ENCODE measurements at regions not wholly inside any gene's neighbourhood (a gene's known extent, or its start where the extent isn't known, plus 50 kb on each side); places are given as distances from the start of the nearest gene placed in this dataset.
"Not testable (repeated sequence)": the region's sequence is repeated elsewhere in the genome, so short reads cannot be mapped to it uniquely, and the experiment has no call there.

DNA sequence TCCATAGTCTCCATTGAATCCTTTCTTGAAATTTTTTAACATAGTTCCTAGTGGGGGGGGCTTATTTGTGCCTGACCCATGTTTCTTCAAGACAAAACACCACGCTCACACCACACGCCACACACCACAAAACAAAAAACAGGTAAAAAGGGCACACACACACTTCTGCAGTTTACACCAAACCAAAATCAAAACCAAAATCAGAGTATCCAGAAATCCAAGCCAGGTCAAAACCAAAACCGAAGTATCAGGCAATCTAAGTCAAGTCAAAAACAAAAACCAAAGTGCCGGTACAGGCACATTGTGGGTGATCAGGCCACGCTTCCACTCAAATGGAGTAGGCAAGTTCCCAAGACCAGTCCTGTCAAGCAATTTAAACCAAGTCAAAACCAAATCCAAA is 158.6 kb downstream of the PPIAL4G start:
- not testable (repeated sequence) for H3K27ac ChIP-seq (ENCODE audit: low read depth, low read length); H3K9ac ChIP-seq (ENCODE audit: low read length); H3K36me3 ChIP-seq (ENCODE audit: insufficient read depth, low read length); H3K4me1 ChIP-seq (ENCODE audit: insufficient read depth, low read length); H3K4me3 ChIP-seq (ENCODE audit: low read depth in 1 of 2, low read length in 2 of 2); H3K27me3 ChIP-seq (ENCODE audit: control insufficient read depth in 1 of 2, insufficient read depth in 2 of 2, low read length in 2 of 2); H3K9me3 ChIP-seq (ENCODE audit: low read length)

DNA sequence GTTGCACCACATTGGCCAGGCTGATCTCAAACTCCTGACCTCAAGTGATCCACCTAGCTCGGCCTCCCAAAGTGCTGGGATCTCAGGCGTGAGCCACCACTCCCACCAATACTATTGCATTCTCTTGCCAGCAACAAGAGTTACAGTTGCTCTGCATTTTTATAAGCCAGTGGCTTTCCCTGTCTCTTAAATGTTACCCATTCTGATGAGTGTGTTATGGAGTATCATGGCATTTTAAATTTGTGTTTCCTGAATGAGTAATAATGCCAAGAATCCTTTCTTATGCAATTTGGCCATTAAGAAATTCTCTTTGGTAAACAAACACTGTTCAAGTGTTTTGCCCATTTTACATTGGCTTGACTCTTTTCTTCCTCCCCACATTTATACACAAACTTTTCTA is 163.0 kb downstream of the PPIAL4G start:
- H3K27me3 ChIP-seq (ENCODE audit: control insufficient read depth in 1 of 2, insufficient read depth in 2 of 2, low read length in 2 of 2), result peaks cover 12 to 20% of the 10 kb centered on the region in 2 donors
- not testable (repeated sequence) for H3K36me3 ChIP-seq (ENCODE audit: insufficient read depth, low read length); H3K27ac ChIP-seq (ENCODE audit: low read depth, low read length); H3K9ac ChIP-seq (ENCODE audit: low read length); H3K4me1 ChIP-seq (ENCODE audit: insufficient read depth, low read length); H3K4me3 ChIP-seq (ENCODE audit: low read depth in 1 of 2, low read length in 2 of 2); H3K9me3 ChIP-seq (ENCODE audit: low read length)

DNA sequence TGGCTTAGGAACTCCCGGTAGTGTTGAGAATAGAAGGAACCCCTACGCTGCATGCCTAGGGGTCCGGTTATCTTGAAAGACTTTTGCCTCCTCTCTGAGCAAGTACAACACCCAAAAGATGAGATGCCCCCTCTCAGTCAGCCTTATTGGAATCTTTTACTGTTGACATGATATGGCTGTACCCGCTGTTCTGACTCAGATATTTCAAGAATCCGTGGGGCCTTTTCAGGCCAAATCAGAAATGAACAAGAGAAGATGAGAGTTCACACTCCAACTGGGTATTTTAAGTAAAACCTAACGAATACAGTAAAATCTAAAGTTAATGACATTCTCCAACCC is 164.2 kb downstream of the PPIAL4G start:
- Histone ChIP-seq H3K4me1 (ENCODE audit: insufficient read depth, low read length) (no peaks in the 10 kb centered on the region), H3K4me3 (ENCODE audit: low read depth in 1 of 2, low read length in 2 of 2) (no peak overlapping the region), H3K9me3 (ENCODE audit: low read length) (no peaks in the 10 kb centered on the region), H3K27ac (ENCODE audit: low read depth, low read length) (no peak overlapping the region), H3K36me3 (ENCODE audit: insufficient read depth, low read length) (no peaks in the 10 kb centered on the region), H3K9ac (ENCODE audit: low read length) (no peak overlapping the region), H3K27me3 (ENCODE audit: control insufficient read depth in 1 of 2, insufficient read depth in 2 of 2, low read length in 2 of 2) (peaks cover 12 to 20% of the 10 kb centered on the region in 2 donors)

DNA sequence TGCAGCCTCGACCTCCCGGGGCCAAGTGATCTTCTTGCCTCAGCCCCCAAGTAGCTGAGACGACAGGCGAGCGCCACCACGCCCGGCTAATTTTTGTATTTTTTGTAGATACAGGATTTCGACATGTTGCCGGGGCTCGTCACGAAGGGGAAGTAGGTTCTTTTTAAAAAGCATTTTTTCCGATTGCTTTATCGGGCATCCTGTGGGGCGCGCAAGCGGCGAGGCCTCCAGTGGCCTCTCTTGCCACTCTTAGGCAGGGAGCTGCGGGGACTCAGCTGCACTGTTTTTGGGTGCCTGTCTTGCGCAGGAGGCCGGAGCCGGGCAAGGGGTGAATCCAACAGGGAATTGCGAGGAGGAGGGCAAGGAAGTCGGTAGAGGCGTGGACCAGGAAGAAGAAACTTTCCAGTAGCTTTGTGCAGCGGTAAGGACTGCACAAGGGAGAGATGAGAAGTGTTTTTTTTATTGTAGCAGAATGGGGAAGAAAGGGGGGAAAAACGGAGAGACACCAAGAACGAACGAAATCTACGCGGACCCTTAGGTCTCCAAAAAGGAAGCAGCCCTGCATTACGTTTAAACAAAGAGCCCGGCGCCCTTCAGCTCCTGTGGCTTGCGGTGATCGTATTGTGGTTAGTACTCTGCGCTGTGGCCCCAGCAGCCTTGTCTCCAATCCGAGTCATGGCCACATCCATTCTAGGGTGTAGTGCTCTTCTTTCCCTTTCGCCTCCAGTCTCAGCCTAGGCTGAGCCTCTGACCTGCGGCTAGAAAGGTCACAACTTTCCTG is 164.8 kb downstream of the PPIAL4G start:
- Histone ChIP-seq H3K27ac (ENCODE audit: low read depth, low read length) (no peak overlapping the region), H3K9ac (ENCODE audit: low read length) (no peak overlapping the region), H3K4me1 (ENCODE audit: insufficient read depth, low read length) (no peaks in the 10 kb centered on the region), H3K9me3 (ENCODE audit: low read length) (no peaks in the 10 kb centered on the region), H3K27me3 (ENCODE audit: control insufficient read depth in 1 of 2, insufficient read depth in 2 of 2, low read length in 2 of 2) (peaks cover 12 to 20% of the 10 kb centered on the region in 2 donors), H3K4me3 (ENCODE audit: low read depth in 1 of 2, low read length in 2 of 2) (no peak overlapping the region), H3K36me3 (ENCODE audit: insufficient read depth, low read length) (no peaks in the 10 kb centered on the region)

DNA sequence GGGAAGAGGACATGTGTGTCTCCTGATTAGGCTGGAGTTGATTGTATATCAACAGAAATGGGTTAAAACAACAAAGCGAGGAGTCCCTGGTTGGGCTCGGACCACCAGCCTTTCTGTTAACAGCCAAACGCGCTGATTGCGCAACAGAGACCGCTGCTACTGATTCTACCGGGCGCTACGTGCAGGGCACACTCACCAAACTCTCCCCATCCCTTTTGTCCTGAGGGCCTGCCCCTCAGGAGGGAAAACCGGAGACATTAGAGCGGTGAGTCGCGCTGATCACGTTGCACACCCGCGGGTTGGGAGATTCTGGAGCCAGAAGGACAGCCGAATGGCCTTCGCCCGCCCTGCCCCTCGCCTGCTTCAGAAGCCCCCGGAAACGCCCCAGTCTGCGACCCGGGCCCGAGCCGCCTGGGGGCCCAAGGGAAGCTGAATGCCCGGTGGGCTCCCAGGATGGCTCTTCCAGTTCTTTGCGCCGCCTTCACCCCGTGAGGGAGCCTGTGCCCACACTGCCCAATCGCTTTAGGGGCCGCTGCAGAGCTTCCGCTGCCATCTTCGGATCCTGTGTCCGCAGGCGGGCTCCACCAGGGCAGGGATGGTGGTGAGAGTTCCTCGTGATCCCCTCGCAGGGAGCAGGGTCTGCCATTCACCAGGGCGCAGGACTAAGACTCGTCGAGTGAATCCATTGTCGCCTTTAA is 165.4 kb upstream of the NBPF11 start:
- Histone ChIP-seq H3K4me1 (ENCODE audit: insufficient read depth, low read length) (no peaks in the 10 kb centered on the region), H3K36me3 (ENCODE audit: insufficient read depth, low read length) (no peaks in the 10 kb centered on the region), H3K27ac (ENCODE audit: low read depth, low read length) (no peak overlapping the region), H3K27me3 (ENCODE audit: control insufficient read depth in 1 of 2, insufficient read depth in 2 of 2, low read length in 2 of 2) (peaks cover 12 to 20% of the 10 kb centered on the region in 2 donors), H3K4me3 (ENCODE audit: low read depth in 1 of 2, low read length in 2 of 2) (no peak overlapping the region), H3K9ac (ENCODE audit: low read length) (no peak overlapping the region), H3K9me3 (ENCODE audit: low read length) (no peaks in the 10 kb centered on the region)

DNA sequence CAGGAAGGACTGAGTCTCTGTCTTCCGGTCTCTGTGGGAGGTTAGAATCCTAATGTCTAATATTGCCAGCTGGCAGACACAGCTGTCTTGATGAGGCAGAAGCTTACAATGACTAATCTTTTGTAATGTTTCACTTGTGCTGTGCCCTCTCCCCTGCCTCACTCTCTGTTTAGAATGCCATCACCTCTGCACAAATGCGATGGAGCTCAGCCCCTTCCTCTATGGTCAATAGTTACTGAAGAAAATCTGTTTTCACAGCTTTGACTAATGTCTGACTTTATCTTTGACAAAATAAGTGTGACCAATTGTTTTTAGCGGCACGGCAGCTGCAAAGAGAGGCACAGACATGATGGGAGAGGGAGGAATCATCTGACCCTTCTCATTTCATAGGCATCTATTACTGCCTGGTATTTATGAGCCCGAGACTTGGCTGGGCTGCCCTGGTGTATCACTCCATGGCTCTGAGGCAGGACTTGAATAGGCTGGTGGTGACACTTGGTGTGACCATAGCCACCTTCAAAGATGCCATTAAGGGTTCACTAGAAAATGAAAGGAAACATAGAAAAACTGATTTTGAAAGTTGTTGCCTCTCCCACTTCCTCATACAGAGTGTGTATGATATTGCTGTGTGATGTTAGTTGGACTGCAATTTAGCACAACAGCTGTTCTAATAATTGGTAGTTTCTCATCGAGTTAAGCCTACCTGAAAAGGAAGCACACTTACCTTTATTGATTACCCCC is 163.2 kb upstream of the NBPF11 start:
- Histone ChIP-seq H3K4me1 (ENCODE audit: insufficient read depth, low read length) (no peaks in the 10 kb centered on the region), H3K27ac (ENCODE audit: low read depth, low read length) (no peak overlapping the region), H3K4me3 (ENCODE audit: low read depth in 1 of 2, low read length in 2 of 2) (no peak overlapping the region), H3K9ac (ENCODE audit: low read length) (no peak overlapping the region), H3K9me3 (ENCODE audit: low read length) (peaks cover 7% of the 10 kb centered on the region), H3K36me3 (ENCODE audit: insufficient read depth, low read length) (no peaks in the 10 kb centered on the region), H3K27me3 (ENCODE audit: control insufficient read depth in 1 of 2, insufficient read depth in 2 of 2, low read length in 2 of 2) (peaks cover 17 to 27% of the 10 kb centered on the region in 2 donors)

DNA sequence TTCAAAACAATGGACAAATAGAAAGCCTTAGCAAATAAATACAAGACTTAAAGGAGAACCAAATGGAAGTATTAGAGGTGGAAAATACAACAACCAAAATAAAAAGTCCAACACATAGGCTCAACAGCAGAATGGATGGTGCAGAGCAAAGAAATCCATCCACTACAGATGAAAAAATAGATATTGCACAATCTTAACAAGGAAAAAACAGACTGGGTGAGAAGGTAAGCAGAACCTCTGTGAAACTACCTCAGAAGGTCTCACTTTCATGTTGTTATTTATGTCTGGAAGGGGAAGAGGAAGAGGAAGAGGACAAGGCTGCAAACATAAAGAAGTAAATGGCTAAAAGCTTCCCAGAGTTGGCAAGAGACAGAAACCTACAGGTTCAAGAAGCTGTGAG is 158.7 kb upstream of the NBPF11 start:
- no peaks in the 10 kb centered on the region for H3K36me3 ChIP-seq (ENCODE audit: insufficient read depth, low read length)
- no peaks in the 10 kb centered on the region for H3K4me1 ChIP-seq (ENCODE audit: insufficient read depth, low read length)
- H3K4me3 ChIP-seq (ENCODE audit: low read depth in 1 of 2, low read length in 2 of 2), result no peak overlapping the region
- peaks cover 10% of the 10 kb centered on the region for H3K9me3 ChIP-seq (ENCODE audit: low read length)
- no peak overlapping the region for H3K9ac ChIP-seq (ENCODE audit: low read length)
- H3K27ac ChIP-seq (ENCODE audit: low read depth, low read length), result no peak overlapping the region
- peaks cover 32 to 44% of the 10 kb centered on the region in 2 donors for H3K27me3 ChIP-seq (ENCODE audit: control insufficient read depth in 1 of 2, insufficient read depth in 2 of 2, low read length in 2 of 2)

DNA sequence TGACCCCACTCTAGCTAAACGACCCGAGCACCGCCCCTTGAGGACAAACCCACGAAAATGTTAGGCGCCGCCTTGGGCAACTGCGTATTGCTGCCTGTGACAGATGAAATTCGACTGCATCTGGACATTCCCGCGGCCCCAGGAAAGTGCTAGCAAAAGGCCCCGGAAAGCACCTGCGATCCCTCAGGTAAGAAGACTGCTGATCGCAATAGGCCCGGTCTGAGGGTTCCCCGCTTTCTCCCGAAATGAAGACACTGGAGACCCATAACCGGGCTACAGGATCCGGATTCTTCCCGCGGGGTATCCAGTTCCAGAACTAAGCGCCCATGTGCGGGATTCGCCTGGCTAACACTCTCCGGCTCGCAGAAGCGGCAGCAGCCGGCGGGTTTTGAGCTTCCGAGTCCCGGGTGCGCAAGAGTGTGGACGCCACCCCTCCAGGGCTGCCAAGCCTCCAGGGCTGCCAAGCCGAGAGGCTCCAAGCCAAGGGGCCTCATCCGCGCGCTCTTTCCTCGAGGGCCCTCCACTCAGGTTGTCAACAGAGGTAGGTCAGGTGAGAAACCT is 157.9 kb upstream of the NBPF11 start:
- Histone ChIP-seq H3K36me3 (ENCODE audit: insufficient read depth, low read length) (no peaks in the 10 kb centered on the region), H3K4me3 (ENCODE audit: low read depth in 1 of 2, low read length in 2 of 2) (no peak overlapping the region), H3K27me3 (ENCODE audit: control insufficient read depth in 1 of 2, insufficient read depth in 2 of 2, low read length in 2 of 2) (peaks cover 32 to 44% of the 10 kb centered on the region in 2 donors)

DNA sequence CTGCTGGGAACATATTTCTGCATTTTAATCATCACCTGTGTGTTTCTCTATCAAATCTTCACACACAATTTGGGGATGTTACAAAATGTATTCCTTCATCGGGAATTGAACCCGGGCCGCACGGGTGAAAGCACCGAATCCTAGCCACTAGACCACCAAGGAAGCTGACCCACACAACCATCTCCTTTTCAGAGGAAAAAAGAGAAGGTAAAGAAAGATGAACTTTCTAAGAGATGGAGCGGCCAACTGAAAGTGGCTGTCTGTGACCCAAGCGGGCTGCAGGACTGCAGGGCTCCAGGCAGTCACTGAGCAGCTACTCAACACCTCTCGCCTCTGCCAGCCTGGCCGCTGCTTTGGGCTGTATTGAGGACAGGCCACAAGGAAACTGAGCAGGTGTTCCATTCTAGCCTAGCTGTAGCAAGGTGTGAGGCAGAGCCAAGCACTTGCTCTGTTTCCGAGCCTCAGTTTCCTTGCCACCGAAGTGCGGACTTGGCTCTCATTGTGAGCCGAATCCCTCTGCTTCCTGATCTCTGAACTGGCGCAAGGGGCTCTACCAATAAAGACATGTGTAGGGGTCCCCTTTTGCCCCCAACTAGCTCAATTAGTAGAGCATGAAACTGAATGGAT is 156.9 kb upstream of the NBPF11 start:
- Histone ChIP-seq H3K4me3 (ENCODE audit: low read depth in 1 of 2, low read length in 2 of 2) (no peak overlapping the region), H3K27ac (ENCODE audit: low read depth, low read length) (no peak overlapping the region), H3K36me3 (ENCODE audit: insufficient read depth, low read length) (no peaks in the 10 kb centered on the region), H3K27me3 (ENCODE audit: control insufficient read depth in 1 of 2, insufficient read depth in 2 of 2, low read length in 2 of 2) (peaks cover 32 to 44% of the 10 kb centered on the region in 2 donors), H3K9ac (ENCODE audit: low read length) (no peak overlapping the region), H3K4me1 (ENCODE audit: insufficient read depth, low read length) (no peaks in the 10 kb centered on the region), H3K9me3 (ENCODE audit: low read length) (peaks cover 10% of the 10 kb centered on the region)

More for the DNA sequence above, 157.9 kb upstream of the NBPF11 start:
- no peak overlapping the region for H3K27ac ChIP-seq (ENCODE audit: low read depth, low read length)
- H3K4me1 ChIP-seq (ENCODE audit: insufficient read depth, low read length), result no peaks in the 10 kb centered on the region
- no peak overlapping the region for H3K9ac ChIP-seq (ENCODE audit: low read length)
- H3K9me3 ChIP-seq (ENCODE audit: low read length), result peaks cover 10% of the 10 kb centered on the region

DNA sequence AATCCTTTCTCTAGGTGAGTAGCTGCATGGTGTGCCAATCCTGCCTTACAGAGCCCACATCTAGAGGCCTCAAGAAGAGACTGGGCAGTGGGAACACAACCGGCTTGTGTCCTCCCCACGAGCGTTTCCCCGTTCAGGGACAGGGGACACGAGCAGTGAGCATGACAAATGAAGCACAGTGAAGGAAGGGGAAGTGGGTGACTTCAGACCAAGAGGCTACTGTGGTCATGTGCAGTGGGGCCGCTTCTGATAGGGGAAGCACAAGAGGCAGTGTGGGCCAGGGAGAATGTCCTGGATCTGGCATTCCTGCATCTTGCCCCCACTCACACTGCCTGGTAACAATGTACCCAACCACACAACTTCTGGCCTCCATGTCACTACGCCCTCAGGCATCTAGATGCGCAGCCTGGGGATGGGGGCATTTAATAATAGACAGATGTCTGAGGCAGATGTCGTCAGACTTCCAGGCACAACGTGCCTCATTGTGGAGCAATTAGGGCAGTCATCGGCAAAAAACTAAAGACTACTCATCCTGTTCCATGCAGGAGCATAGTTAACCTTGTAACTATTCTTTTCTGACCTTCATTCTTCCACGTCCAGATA is 155.6 kb upstream of the NBPF11 start:
- Histone ChIP-seq H3K4me3 (ENCODE audit: low read depth in 1 of 2, low read length in 2 of 2) (no peak overlapping the region), H3K4me1 (ENCODE audit: insufficient read depth, low read length) (no peaks in the 10 kb centered on the region), H3K9ac (ENCODE audit: low read length) (no peak overlapping the region), H3K36me3 (ENCODE audit: insufficient read depth, low read length) (no peaks in the 10 kb centered on the region), H3K9me3 (ENCODE audit: low read length) (peaks cover 10% of the 10 kb centered on the region), H3K27me3 (ENCODE audit: control insufficient read depth in 1 of 2, insufficient read depth in 2 of 2, low read length in 2 of 2) (peaks cover 32 to 44% of the 10 kb centered on the region in 2 donors), H3K27ac (ENCODE audit: low read depth, low read length) (no peak overlapping the region)

DNA sequence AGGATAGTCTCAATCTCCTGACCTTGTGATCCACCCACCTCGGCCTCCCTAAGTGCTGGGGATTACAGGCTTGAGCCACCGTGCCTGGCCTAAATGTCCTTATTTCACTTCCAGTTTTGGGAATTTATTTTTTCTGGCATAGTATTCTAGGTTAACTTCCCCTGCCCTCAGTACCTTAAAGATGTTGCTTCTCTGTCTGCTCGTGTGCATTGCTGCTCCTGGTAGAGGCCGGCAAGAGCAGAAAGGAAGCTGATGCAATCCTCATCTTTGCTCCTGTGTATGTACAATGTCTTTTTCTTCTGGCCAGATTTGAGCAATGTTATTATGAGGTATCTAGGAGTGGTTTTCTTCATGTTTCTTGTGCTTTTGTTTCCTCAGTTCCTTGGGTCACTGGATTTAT is 152.9 kb upstream of the NBPF11 start:
- H3K9ac ChIP-seq (ENCODE audit: low read length); H3K27ac ChIP-seq (ENCODE audit: low read depth, low read length); H3K4me1 ChIP-seq (ENCODE audit: insufficient read depth, low read length); H3K4me3 ChIP-seq (ENCODE audit: low read depth in 1 of 2, low read length in 2 of 2); H3K36me3 ChIP-seq (ENCODE audit: insufficient read depth, low read length); H3K9me3 ChIP-seq (ENCODE audit: low read length): not testable (repeated sequence)
- peaks cover 24 to 33% of the 10 kb centered on the region in 2 donors for H3K27me3 ChIP-seq (ENCODE audit: control insufficient read depth in 1 of 2, insufficient read depth in 2 of 2, low read length in 2 of 2)
